Fibroblast of pulmonary artery (primary cell): ENCODE measurements at regions not wholly inside any gene's neighbourhood (a gene's known extent, or its start where the extent isn't known, plus 50 kb on each side); places are given as distances from the start of the nearest gene placed in this dataset.

Experiments
- DNase-seq: peaks from one replicate; pipeline ENCODE4 v3.0.0-alpha.2; 2010; ENCODE audit warnings: low read depth
- H3K4me3 ChIP-seq: replicated peaks from 2 replicates; pipeline ENCODE4 v1.5.1; 2011; ENCODE audit warnings: low read depth, mild to moderate bottlenecking, control low read depth, low read length, moderate library complexity
- TF ChIP-seq, protein P1 (sequence below): IDR thresholded peaks from 2 replicates; pipeline ENCODE4 v1.5.1; 2011; ENCODE audit warnings: mild to moderate bottlenecking, control low read depth, low read length, inconsistent platforms; ENCODE audit errors: missing control alignments

DNA sequence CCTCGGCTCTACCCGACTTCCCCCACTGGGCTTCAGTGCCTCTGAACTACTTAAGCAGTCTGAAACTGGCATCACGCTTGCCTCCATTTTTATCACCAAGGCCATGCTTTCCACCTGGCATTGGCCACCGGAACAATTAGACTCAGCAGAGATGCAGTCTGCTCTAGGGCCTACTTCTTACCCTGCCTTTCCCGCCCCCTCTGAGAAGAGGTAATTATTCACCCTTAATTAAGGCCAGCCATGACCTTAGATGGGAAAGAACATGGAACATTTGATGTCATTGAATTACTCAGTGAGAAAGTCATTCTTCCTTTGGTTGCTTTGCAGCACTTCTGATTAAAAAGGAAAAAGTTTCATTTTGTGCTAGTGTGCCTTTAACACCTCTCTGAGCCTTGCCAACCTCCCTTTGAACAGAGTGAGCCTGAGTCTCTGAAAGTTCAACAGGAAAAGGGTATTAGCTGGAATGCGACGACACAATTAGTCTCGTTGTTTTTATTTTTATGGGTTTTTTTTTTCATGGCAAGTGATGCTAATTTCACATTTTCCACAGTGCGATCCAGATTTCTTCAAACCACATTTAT is 60.9 kb upstream of the TNRC6A start:
- no peak for DNase-seq
- H3K4me3 ChIP-seq = no peak overlapping the region

DNA sequence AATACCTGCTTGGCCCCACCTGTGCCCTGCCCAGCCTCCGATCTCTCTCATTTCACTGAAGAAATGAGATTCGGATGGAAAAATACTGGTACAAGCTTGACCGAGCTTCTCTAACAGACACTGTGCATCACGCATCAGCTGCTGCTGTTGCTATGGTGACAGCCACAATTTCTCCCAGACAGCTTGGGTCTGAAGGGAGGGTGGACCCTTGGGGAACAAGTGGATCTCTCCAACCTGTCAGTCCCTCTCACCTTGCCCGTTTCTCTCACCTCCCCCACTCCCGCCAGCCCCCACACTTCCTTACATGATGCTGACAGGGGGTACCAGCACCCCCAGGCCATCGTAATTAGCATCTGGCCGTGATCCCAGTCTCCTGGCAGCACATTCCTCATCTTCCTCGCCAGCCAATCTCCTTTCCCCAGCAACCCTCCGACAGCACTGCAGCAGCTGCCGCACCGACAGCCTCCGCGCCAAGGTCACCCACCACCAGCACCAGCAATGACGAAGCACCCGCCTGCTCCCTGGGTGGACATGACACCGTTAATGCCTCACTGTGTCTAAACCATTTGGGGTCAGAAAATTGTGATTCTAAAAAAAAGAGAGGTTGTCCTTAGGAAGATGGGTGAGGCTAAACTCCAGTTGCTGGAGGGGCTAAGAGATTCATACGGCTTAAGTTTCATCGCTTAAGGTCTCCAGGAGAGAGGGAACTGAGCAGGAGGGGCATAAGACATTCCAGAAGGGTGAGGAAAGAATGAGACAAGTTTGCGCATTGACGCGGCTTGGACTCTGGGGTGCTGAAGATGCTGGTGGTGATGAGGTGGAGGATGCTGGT is 58.6 kb upstream of the TNRC6A start:
- peak; percentile 81 for DNase-seq
- H3K4me3 ChIP-seq = no peak overlapping the region
- TF ChIP-seq, protein P1, sequence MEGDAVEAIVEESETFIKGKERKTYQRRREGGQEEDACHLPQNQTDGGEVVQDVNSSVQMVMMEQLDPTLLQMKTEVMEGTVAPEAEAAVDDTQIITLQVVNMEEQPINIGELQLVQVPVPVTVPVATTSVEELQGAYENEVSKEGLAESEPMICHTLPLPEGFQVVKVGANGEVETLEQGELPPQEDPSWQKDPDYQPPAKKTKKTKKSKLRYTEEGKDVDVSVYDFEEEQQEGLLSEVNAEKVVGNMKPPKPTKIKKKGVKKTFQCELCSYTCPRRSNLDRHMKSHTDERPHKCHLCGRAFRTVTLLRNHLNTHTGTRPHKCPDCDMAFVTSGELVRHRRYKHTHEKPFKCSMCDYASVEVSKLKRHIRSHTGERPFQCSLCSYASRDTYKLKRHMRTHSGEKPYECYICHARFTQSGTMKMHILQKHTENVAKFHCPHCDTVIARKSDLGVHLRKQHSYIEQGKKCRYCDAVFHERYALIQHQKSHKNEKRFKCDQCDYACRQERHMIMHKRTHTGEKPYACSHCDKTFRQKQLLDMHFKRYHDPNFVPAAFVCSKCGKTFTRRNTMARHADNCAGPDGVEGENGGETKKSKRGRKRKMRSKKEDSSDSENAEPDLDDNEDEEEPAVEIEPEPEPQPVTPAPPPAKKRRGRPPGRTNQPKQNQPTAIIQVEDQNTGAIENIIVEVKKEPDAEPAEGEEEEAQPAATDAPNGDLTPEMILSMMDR = no peak

More for the DNA sequence above, 60.9 kb upstream of the TNRC6A start:
- TF ChIP-seq, protein P1 = no peak

DNA sequence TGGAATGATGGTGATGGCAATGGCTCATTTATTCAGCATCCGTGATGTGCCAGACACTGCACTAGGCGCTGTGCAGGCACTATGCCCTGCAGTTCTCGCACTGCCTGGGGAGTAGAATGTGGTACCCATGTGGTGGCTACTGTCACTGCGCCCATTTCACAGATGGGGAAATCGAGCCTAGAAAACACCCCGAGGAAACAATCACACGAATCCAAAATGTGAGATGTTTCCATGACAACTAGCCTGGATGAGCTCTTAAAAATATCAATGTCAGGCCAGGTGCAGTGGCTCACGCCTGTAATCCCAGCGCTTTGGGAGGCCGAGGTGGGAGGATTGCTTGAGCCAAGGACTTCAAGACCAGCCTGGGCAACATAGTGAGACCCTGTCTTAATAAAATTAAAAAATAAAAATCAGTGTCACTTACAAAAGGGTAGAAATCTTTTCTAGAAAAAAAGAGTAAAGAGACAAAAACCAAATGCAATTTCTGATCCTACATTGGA is 57.9 kb upstream of the TNRC6A start:
- no peak overlapping the region for H3K4me3 ChIP-seq
- TF ChIP-seq, protein P1 = no peak
- no peak for DNase-seq

DNA sequence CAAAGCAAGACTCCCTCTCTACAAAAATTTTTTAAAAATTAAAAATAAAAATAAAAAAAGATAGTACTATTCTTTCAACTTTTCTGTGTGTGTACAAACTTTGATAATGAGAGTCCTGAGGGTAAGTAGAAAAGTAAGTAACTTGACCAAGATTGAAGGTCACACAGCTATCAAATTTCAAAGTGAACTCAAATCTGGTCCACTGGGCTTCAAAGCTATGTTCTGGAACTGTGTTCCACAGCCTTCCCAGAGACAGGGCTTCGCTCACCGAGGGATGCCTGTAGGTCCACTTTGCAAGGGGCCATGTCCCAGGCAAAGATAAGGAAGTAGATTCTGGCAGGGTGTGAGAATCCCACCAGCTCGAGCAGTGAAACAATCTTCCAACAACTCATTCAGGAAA is 56.3 kb upstream of the TNRC6A start:
- no peak for DNase-seq

DNA sequence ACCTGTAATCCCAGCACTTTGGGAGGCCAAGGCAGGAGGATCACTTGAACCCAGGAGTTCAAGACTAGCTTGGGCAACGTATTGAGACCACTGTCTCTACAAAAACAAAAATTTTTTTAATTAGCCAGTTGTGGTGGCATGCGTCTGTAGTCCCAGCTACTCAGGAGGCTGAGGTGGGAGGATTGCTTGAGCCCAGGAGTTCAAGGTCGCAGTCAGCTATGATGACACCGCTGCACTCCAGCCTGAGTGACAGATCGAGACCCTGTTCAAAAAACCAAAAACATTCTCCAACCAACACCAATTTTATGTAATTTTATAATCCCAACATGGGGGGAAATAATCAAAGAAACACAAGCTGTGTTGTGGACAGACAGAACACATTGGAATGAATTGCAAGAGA is 54.6 kb upstream of the TNRC6A start:
- DNase-seq = no peak
- TF ChIP-seq, protein P1 = no peak
- no peak overlapping the region for H3K4me3 ChIP-seq

More for the DNA sequence above, 56.3 kb upstream of the TNRC6A start:
- TF ChIP-seq, protein P1 = no peak
- H3K4me3 ChIP-seq = no peak overlapping the region

DNA sequence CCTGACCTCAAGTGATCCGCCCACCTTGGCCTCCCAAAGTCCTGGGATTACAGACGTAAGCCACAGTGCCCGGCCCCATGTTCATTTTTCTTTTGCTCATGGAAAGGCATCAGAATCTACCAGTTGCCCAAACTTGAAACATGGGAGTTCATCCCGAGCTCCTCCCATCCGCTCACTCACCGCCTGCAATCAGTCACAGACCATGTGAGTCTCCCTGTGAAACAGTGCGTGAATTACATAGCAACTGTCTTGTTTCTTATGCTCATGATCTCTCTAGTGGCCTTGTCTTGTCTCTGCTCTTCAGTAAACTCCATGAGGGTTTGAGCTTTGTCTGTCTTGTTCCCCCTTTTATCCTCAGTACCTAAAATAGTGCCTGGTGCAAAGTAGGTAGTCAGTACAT is 52.1 kb upstream of the TNRC6A start:
- TF ChIP-seq, protein P1 = no peak
- no peak for DNase-seq
- no peak overlapping the region for H3K4me3 ChIP-seq
